ENCODE measurements at regions not wholly inside any gene's neighbourhood (a gene's known extent, or its start where the extent isn't known, plus 50 kb on each side); places are given as distances from the start of the nearest gene placed in this dataset.
"Not testable (repeated sequence)": the region's sequence is repeated elsewhere in the genome, so short reads cannot be mapped to it uniquely, and the experiment has no call there.

- DNase-seq: not testable (repeated sequence)
Measured at GRCh38 chr7:45807832-45808231, 65.0 kb downstream of the CCDC201 start.

GRCh38 chr7:45802214-45802613, 70.7 kb downstream of the CCDC201 start:
- DNase-seq: not testable (repeated sequence)

GRCh38 chr7:45797264-45797663, 75.6 kb downstream of the CCDC201 start:
- peak; percentile 63 for DNase-seq

GRCh38 chr7:45789641-45790040, 83.2 kb downstream of the CCDC201 start:
- DNase-seq: peak; percentile 35

GRCh38 chr7:45785724-45786123, 87.2 kb downstream of the CCDC201 start:
- not testable (repeated sequence) for DNase-seq

- DNase-seq: not testable (repeated sequence)
Measured at GRCh38 chr7:45784775-45785174, 88.1 kb downstream of the CCDC201 start.
